Mesenchymal stem cell (in vitro differentiated cells and primary cell): ENCODE measurements at regions not wholly inside any gene's neighbourhood (a gene's known extent, or its start where the extent isn't known, plus 50 kb on each side); places are given as distances from the start of the nearest gene placed in this dataset.

Experiments
- DNase-seq: peaks from one replicate; pipeline ENCODE4 v3.0.0-alpha.2; 2013
- H2AFZ ChIP-seq: one replicate; pipeline ENCODE4 v1.6.1; 2013; ENCODE audit warnings: low read depth, mild to moderate bottlenecking, control low read depth, inconsistent platforms, low read length, moderate library complexity
- H2AK5ac ChIP-seq: 2 replicates; pipeline ENCODE4 v1.6.1; 2013; ENCODE audit warnings: low read length, moderate library complexity, mild to moderate bottlenecking, inconsistent platforms; ENCODE audit not compliant: severe bottlenecking
- H2BK120ac ChIP-seq: one replicate; pipeline ENCODE4 v1.6.1; 2013; ENCODE audit warnings: low read depth, mild to moderate bottlenecking, inconsistent platforms, low read length, moderate library complexity
- H2BK12ac ChIP-seq, 2 experiments: one replicate each; pipeline ENCODE4 v1.6.1; 2013; ENCODE audit warnings: inconsistent platforms in 2 of 2, low read length in 2 of 2, mild to moderate bottlenecking in 2 of 2, moderate library complexity in 2 of 2, control low read depth in 1 of 2
- H2BK15ac ChIP-seq: one replicate; pipeline ENCODE4 v1.6.1; 2013; ENCODE audit warnings: mild to moderate bottlenecking, low read depth, inconsistent platforms; ENCODE audit not compliant: poor library complexity, severe bottlenecking
- H2BK5ac ChIP-seq: 2 replicates; pipeline ENCODE4 v1.6.1; 2013; ENCODE audit warnings: low read depth, mild to moderate bottlenecking, low read length, control low read depth, inconsistent platforms; ENCODE audit not compliant: poor library complexity, severe bottlenecking
- H3K14ac ChIP-seq, 2 experiments: one replicate each; pipeline ENCODE4 v1.6.1; 2013; ENCODE audit warnings: inconsistent platforms in 2 of 2, low read length in 2 of 2, control low read depth in 1 of 2, mild to moderate bottlenecking in 1 of 2, moderate library complexity in 1 of 2
- H3K18ac ChIP-seq, 2 experiments: one replicate each; pipeline ENCODE4 v1.6.1; 2013; ENCODE audit warnings: inconsistent platforms in 2 of 2, low read length in 2 of 2, control low read depth in 1 of 2, low read depth in 1 of 2, mild to moderate bottlenecking in 1 of 2
- H3K23ac ChIP-seq, 2 experiments: one replicate each; pipeline ENCODE4 v1.6.1; 2013; ENCODE audit warnings: inconsistent platforms in 2 of 2, low read length in 2 of 2, mild to moderate bottlenecking in 2 of 2, moderate library complexity in 2 of 2, control low read depth in 1 of 2
- H3K27ac ChIP-seq: 2 replicates; pipeline ENCODE4 v1.5.1; 2013; ENCODE audit warnings: mild to moderate bottlenecking, moderate library complexity, low read length, control low read depth, inconsistent platforms; ENCODE audit not compliant: poor library complexity, severe bottlenecking
- H3K27me3 ChIP-seq, 2 experiments: 2 replicates each; pipeline versions ENCODE4 v1.6.1 to v1.7.0; 2013; ENCODE audit warnings: low read length in 2 of 2, mild to moderate bottlenecking in 2 of 2, moderate library complexity in 2 of 2, control low read depth in 1 of 2, inconsistent platforms in 1 of 2; ENCODE audit not compliant: control insufficient read depth in 1 of 2, insufficient read depth in 1 of 2
- H3K36me3 ChIP-seq, 2 experiments: 2 replicates each; pipeline versions ENCODE4 v1.6.1 to v1.7.0; 2013; ENCODE audit warnings: low read length in 2 of 2, control low read depth in 1 of 2, inconsistent platforms in 1 of 2, low read depth in 1 of 2, mild to moderate bottlenecking in 1 of 2; ENCODE audit not compliant: insufficient read depth in 2 of 2, control insufficient read depth in 1 of 2
- H3K4ac ChIP-seq, 2 experiments: one replicate each; pipeline ENCODE4 v1.6.1; 2013; ENCODE audit warnings: inconsistent platforms in 2 of 2, low read length in 2 of 2, mild to moderate bottlenecking in 2 of 2, moderate library complexity in 2 of 2, control low read depth in 1 of 2, low read depth in 1 of 2
- H3K4me1 ChIP-seq: 2 replicates; pipeline ENCODE4 v1.6.1; 2013; ENCODE audit warnings: low read depth, low read length, control low read depth; ENCODE audit not compliant: control insufficient read depth, insufficient read depth
- H3K4me2 ChIP-seq: 2 replicates; pipeline ENCODE4 v1.6.1; 2013; ENCODE audit warnings: low read length, mild to moderate bottlenecking, inconsistent platforms; ENCODE audit not compliant: poor library complexity, severe bottlenecking
- H3K4me3 ChIP-seq, 2 experiments: 2 replicates each; pipeline versions ENCODE4 v1.5.1 to v1.7.0; 2013; ENCODE audit warnings: low read length in 2 of 2, mild to moderate bottlenecking in 2 of 2, control low read depth in 1 of 2, low read depth in 1 of 2; ENCODE audit not compliant: insufficient read depth in 1 of 2
- H3K79me1 ChIP-seq: replicated peaks from 2 replicates; pipeline ENCODE4 v1.6.1; 2013; ENCODE audit warnings: mild to moderate bottlenecking, control low read depth, low read length, inconsistent platforms; ENCODE audit not compliant: poor library complexity, severe bottlenecking
- H3K9ac ChIP-seq: 2 replicates; pipeline ENCODE4 v1.7.0; 2013; ENCODE audit warnings: mild to moderate bottlenecking, low read length, moderate library complexity
- H3K9me3 ChIP-seq: 2 replicates; pipeline ENCODE4 v1.7.0; 2013; ENCODE audit warnings: mild to moderate bottlenecking, low read length; ENCODE audit not compliant: control insufficient read depth
- H4K8ac ChIP-seq: one replicate; pipeline ENCODE4 v1.6.1; 2013; ENCODE audit warnings: inconsistent platforms, mild to moderate bottlenecking, low read length, moderate library complexity
- H4K91ac ChIP-seq: one replicate; pipeline ENCODE4 v1.6.1; 2013; ENCODE audit warnings: mild to moderate bottlenecking, low read length, inconsistent platforms
- WGBS: methylation state at CpG from one replicate; pipeline ENCODE4 v1.1.7; 2013; ENCODE audit warnings: mixed read lengths; 5-methylcytosine and 5-hydroxymethylcytosine counted together

DNA sequence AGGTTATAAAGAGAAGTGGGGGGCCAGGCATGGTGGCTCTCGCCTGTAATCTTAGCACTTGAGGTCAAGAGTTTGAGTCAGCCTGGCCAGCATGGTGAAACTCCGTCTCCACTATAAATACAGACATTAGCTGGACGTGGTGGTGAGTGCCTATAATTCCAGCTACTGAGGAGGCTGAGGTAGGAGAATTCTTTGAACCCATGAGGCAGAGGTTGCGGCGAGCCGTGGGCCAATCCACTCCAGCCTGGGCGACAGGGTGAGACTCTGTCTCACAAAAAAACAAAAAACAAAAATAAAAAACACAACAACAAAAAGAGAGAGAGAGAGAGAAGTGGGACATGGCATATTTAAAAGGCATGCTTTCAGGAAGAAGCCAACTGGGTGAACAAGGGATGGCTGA lies 80.1 kb upstream of the CARD18 start:
- Histone ChIP-seq H3K4me1 (no peaks in the 10 kb centered on the region), H2BK120ac (no peak overlapping the region), H2BK5ac (no peak overlapping the region), H2BK12ac (no peak overlapping the region), H3K9me3 (no peaks in the 10 kb centered on the region), H2BK15ac (no peak overlapping the region), H2AK5ac (no peak overlapping the region), H2AFZ (no peak overlapping the region), H3K4me2 (no peak overlapping the region), H4K8ac (no peak overlapping the region), H3K36me3 (no peaks in the 10 kb centered on the region), H3K9ac (no peak overlapping the region), H4K91ac (no peak overlapping the region), H3K23ac (no peak overlapping the region), H3K18ac (no peak overlapping the region), H3K4ac (no peak overlapping the region), H3K27me3 (no peaks in the 10 kb centered on the region), H3K79me1 (no peaks in the 10 kb centered on the region), H3K14ac (no peak overlapping the region), H3K4me3 (no peak overlapping the region), H3K27ac (no peak overlapping the region)
- DNase-seq: no peak
- WGBS: 95% methylated on average over 3 of the region's 7 CpGs

DNA sequence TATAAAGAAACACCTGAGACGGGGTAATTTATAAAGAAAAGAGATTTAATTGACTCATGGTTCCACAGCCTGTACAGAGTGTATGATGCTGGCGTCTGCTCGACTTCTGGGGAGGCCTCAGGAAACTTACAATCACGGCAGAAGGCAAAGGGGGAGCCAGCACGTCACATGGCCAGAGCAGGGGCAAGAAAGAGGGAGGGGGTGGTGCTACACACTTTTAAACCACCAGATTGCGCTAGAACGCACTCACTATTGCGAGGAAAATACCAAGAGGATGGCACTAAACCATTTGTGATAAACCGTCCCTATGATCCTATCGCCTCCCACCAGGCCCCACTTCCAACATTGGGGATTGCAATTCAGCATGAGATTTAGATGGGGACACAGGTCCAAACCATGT lies 79.7 kb upstream of the CARD18 start:
- H3K9ac ChIP-seq: no peak overlapping the region
- no peak overlapping the region for H2AFZ ChIP-seq
- H3K4me3 ChIP-seq: no peak overlapping the region
- WGBS: 95% methylated on average over 10 of the region's 10 CpGs
- no peak overlapping the region for H4K8ac ChIP-seq
- no peak overlapping the region for H3K4ac ChIP-seq
- H4K91ac ChIP-seq: no peak overlapping the region
- peak overlapping the region in 1 of 2 experiments; percentile 32 for H3K14ac ChIP-seq
- H3K4me1 ChIP-seq: no peaks in the 10 kb centered on the region
- H3K4me2 ChIP-seq: no peak overlapping the region
- DNase-seq: no peak
- H2BK120ac ChIP-seq: no peak overlapping the region
- no peak overlapping the region for H3K27ac ChIP-seq
- H3K27me3 ChIP-seq: no peaks in the 10 kb centered on the region
- H3K9me3 ChIP-seq: no peaks in the 10 kb centered on the region
- H3K18ac ChIP-seq: no peak overlapping the region
- H2BK12ac ChIP-seq: no peak overlapping the region
- no peaks in the 10 kb centered on the region for H3K36me3 ChIP-seq
- no peaks in the 10 kb centered on the region for H3K79me1 ChIP-seq
- H2BK5ac ChIP-seq: no peak overlapping the region
- no peak overlapping the region for H3K23ac ChIP-seq
- no peak overlapping the region for H2BK15ac ChIP-seq
- H2AK5ac ChIP-seq: no peak overlapping the region

DNA sequence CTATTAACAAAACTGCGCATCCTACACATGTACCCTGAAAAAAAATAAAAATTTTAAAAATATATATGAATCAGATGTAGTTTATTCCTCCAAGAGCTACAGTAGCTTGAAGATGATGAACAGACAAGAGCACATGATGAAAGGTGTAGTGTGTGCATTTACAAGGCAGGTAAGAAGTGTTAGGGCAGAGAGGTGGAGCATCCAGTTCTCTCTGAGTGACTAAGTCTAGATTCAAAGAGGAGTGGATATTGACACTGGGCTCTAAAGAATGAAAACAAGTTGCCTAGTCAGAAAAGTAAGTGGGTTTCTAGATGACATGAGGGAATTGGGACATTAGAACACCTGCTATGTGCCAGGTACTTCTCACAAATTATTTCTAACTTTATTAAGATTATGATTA lies 76.0 kb upstream of the CARD18 start:
- Histone ChIP-seq H2BK15ac (no peak overlapping the region), H2BK5ac (no peak overlapping the region), H3K14ac (no peak overlapping the region), H2BK12ac (no peak overlapping the region), H3K27ac (no peak overlapping the region), H3K79me1 (no peaks in the 10 kb centered on the region), H4K8ac (no peak overlapping the region), H3K36me3 (no peaks in the 10 kb centered on the region), H3K9me3 (no peaks in the 10 kb centered on the region), H2AK5ac (no peak overlapping the region), H3K23ac (no peak overlapping the region), H3K27me3 (no peaks in the 10 kb centered on the region), H3K9ac (no peak overlapping the region), H3K4me1 (no peaks in the 10 kb centered on the region), H4K91ac (no peak overlapping the region), H2BK120ac (no peak overlapping the region), H2AFZ (no peak overlapping the region), H3K4me2 (no peak overlapping the region), H3K4me3 (no peak overlapping the region), H3K4ac (no peak overlapping the region), H3K18ac (no peak overlapping the region)
- WGBS: no CpG with 5 or more reads among the region's 1 CpG
- DNase-seq: no peak

DNA sequence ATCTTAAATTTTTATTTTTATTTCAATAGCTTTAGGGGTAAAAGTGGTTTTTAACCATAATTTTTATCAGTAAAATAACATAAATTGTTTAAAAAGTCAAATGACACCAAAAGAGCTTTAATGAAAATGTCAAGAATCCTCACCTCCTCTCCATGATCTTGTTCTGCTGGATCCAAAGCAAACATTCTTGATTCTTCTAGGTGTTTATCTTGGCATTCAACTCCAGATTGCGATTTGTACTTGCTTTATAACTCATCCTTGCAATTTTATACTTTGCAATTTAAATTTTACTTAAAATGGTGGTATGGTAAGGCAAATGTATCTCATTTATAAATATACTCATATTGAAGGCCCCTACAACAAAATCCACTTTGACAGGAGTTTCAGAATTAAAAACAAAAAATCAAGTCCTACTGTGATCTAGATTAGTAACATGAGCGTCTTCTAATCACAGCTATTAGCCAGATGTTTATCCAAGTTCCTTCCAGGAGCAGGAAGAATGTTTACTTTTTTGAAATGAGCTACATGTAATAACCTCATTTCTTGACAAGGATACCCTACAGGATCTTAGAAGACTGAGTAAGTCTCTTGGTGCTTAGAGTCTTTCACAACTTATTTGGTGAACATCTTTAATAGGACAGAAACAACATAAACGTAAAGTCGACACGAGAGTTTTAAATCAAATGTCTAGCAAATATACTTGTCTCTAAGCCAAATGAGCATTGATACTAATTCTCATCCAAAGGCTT lies 72.4 kb upstream of the CARD18 start:
- Histone ChIP-seq H3K36me3 (no peaks in the 10 kb centered on the region), H3K9me3 (no peaks in the 10 kb centered on the region), H2BK15ac (no peak overlapping the region), H3K18ac (no peak overlapping the region), H3K4me1 (no peaks in the 10 kb centered on the region), H3K4me2 (no peak overlapping the region), H3K27me3 (no peaks in the 10 kb centered on the region), H2AK5ac (no peak overlapping the region), H4K91ac (no peak overlapping the region), H3K4ac (no peak overlapping the region), H3K79me1 (no peaks in the 10 kb centered on the region), H3K14ac (no peak overlapping the region), H4K8ac (no peak overlapping the region), H2AFZ (no peak overlapping the region), H2BK120ac (no peak overlapping the region), H2BK12ac (no peak overlapping the region), H3K27ac (no peak overlapping the region), H3K23ac (no peak overlapping the region), H3K9ac (no peak overlapping the region), H3K4me3 (no peak overlapping the region), H2BK5ac (no peak overlapping the region)
- 63% methylated on average over 3 of the region's 5 CpGs for WGBS
- DNase-seq: peak; percentile 34
